Progenitor cell of endocrine pancreas (in vitro differentiated cells): ENCODE measurements at regions not wholly inside any gene's neighbourhood (a gene's known extent, or its start where the extent isn't known, plus 50 kb on each side); places are given as distances from the start of the nearest gene placed in this dataset.
A peak's percentile ranks its signal among the peaks of the same experiment; 100 is the strongest.

ENCODE experiments used
- DNase-seq: peaks from one replicate; pipeline ENCODE4 v3.0.0; 2021; ENCODE audit warnings: low spot score; ENCODE audit not compliant: unreplicated experiment
- H3K27ac Mint-ChIP-seq: 2 replicates; pipeline ENCODE4 v1.8.0; 2021; ENCODE audit warnings: mild to moderate bottlenecking, moderate library complexity, mixed read lengths
- H3K27me3 Mint-ChIP-seq: 2 replicates; pipeline ENCODE4 v1.8.0; 2021; ENCODE audit warnings: mixed read lengths
- H3K36me3 Mint-ChIP-seq: 2 replicates; pipeline ENCODE4 v1.8.0; 2022; ENCODE audit warnings: mixed read lengths; ENCODE audit not compliant: insufficient read depth
- H3K4me1 Mint-ChIP-seq: 2 replicates; pipeline ENCODE4 v1.8.0; 2021; ENCODE audit warnings: low read depth, mixed read lengths
- H3K4me3 Mint-ChIP-seq: 2 replicates; pipeline ENCODE4 v1.8.0; 2021; ENCODE audit warnings: low read depth, mild to moderate bottlenecking, moderate library complexity, mixed read lengths
- H3K9me3 Mint-ChIP-seq: 2 replicates; pipeline ENCODE4 v1.8.0; 2021; ENCODE audit warnings: low read depth, mixed read lengths
- CTCF ChIP-seq: fragments of 200-600 bp; sonication (generic); IDR thresholded peaks from one replicate; pipeline ENCODE4 v1.5.0; 2021; ENCODE audit warnings: antibody characterized with exemption, mild to moderate bottlenecking; ENCODE audit not compliant: unreplicated experiment

GRCh38 chr6:120854583-120854982 lies 479.7 kb downstream of the TBC1D32 start:
- no peak overlapping the region for H3K4me3 Mint-ChIP-seq
- no peaks in the 10 kb centered on the region for H3K9me3 Mint-ChIP-seq
- no peak for TF ChIP-seq CTCF
- no peaks in the 10 kb centered on the region for H3K4me1 Mint-ChIP-seq
- no peak overlapping the region for H3K27ac Mint-ChIP-seq
- DNase-seq: no peak
- H3K27me3 Mint-ChIP-seq: no peaks in the 10 kb centered on the region
- H3K36me3 Mint-ChIP-seq: no peaks in the 10 kb centered on the region

GRCh38 chr6:120853489-120853888 lies 480.8 kb downstream of the TBC1D32 start:
- DNase-seq: no peak
- Mint-ChIP-seq H3K27ac (no peak overlapping the region), H3K4me1 (no peaks in the 10 kb centered on the region), H3K36me3 (no peaks in the 10 kb centered on the region), H3K9me3 (no peaks in the 10 kb centered on the region), H3K4me3 (no peak overlapping the region), H3K27me3 (no peaks in the 10 kb centered on the region)
- TF ChIP-seq CTCF: no peak

DNA sequence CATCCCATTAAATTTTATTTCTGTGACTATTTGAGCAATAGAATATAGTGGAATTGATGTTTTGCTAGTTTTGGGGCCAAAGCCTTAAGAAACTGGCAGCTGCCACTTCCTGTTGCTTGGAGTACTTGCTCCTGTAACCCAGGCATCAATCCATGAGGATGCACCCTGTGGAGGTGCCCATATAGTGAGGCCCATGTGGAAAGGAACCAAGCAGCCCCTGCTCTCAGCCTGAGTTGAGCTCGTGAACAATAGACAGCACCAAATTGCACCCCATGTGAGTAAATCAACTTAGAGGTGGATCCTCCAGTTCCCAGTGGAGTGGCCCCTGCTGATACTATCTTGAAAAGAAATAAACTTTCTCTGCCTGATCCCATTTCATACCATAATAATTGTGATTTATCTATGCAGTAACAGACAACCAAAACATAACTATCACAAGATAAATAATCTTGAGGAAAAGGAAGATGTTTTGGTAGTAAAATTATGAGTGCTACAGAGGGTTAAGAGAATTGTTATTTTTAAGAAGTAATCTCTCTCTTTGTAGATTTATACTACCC lies 481.9 kb downstream of the TBC1D32 start:
- Mint-ChIP-seq H3K4me1 (no peaks in the 10 kb centered on the region), H3K27me3 (no peaks in the 10 kb centered on the region), H3K36me3 (no peaks in the 10 kb centered on the region), H3K9me3 (no peaks in the 10 kb centered on the region), H3K27ac (no peak overlapping the region), H3K4me3 (no peak overlapping the region)
- no peak for TF ChIP-seq CTCF
- DNase-seq: no peak

DNA sequence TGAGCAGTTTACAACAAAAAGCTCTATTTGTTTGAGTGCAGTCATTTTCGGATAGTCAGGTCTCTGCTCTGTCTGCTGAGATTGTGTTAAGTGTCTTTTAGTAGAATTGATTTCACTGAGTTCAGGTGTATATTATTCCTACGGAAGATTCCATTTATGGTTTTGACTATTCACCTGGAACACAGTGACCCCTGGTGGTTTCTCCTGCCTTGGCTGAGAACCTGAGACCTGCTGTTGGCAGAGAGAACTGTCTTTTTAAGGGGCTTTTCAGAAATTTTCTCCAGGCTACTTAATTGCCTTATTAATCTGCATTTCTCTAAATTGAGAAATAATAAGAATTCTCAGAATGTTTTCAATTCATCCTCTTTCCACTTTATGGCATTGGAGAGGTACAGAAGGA lies 508.0 kb downstream of the TBC1D32 start:
- H3K36me3 Mint-ChIP-seq: no peaks in the 10 kb centered on the region
- peak; percentile 41 for DNase-seq

DNA sequence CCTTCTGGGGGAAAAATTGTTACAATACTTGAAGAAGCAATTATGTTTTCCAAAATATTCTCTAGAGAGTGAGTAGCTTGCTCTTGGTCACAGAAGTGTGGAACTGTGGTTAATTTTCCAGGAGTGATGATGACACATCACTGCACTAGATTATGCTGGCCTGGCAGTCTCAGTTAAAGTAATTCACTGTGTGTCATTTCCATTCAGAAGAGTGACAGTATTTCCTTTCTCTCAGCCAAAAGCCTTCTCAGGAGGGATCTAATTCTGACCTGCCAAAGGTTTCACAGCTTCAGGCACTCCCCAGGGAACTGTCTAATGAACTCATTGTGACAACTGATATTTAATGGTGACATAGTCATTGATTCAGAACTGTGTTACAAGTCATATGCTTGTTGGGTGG lies 517.5 kb downstream of the TBC1D32 start:
- H3K27me3 Mint-ChIP-seq: no peaks in the 10 kb centered on the region
- no peak overlapping the region for H3K27ac Mint-ChIP-seq
- H3K4me1 Mint-ChIP-seq: no peaks in the 10 kb centered on the region
- no peak for DNase-seq
- H3K36me3 Mint-ChIP-seq: no peaks in the 10 kb centered on the region
- H3K9me3 Mint-ChIP-seq: peaks cover 14% of the 10 kb centered on the region
- no peak for TF ChIP-seq CTCF
- no peak overlapping the region for H3K4me3 Mint-ChIP-seq

More for the DNA sequence above, 508.0 kb downstream of the TBC1D32 start:
- Mint-ChIP-seq H3K27ac (no peak overlapping the region), H3K9me3 (no peaks in the 10 kb centered on the region), H3K4me3 (no peak overlapping the region), H3K27me3 (no peaks in the 10 kb centered on the region), H3K4me1 (peaks cover 6% of the 10 kb centered on the region)
- peak; percentile 93 for TF ChIP-seq CTCF
